Left ventricle myocardium inferior (tissue), 1 donor: ENCODE measurements at regions not wholly inside any gene's neighbourhood (a gene's known extent, or its start where the extent isn't known, plus 50 kb on each side); places are given as distances from the start of the nearest gene placed in this dataset.
"Not testable (repeated sequence)": the region's sequence is repeated elsewhere in the genome, so short reads cannot be mapped to it uniquely, and the experiment has no call there.

Source experiments
- DNase-seq: peaks from one replicate; pipeline ENCODE4 v3.0.0-alpha.2; 2020
- H3K27ac ChIP-seq: fragments of 200-600 bp; replicated peaks from 2 replicates; pipeline ENCODE4 v1.8.0; 2021
- H3K27me3 ChIP-seq: fragments of 200-600 bp; 2 replicates; pipeline ENCODE4 v1.8.0; 2021; ENCODE audit warnings: low read depth
- H3K36me3 ChIP-seq: fragments of 200-600 bp; 2 replicates; pipeline ENCODE4 v1.8.0; 2021
- H3K4me1 ChIP-seq: fragments of 200-600 bp; 2 replicates; pipeline ENCODE4 v1.8.0; 2021
- H3K4me3 ChIP-seq: fragments of 200-600 bp; 2 replicates; pipeline ENCODE4 v1.8.0; 2021; ENCODE audit warnings: mild to moderate bottlenecking, moderate library complexity
- H3K9me3 ChIP-seq: fragments of 200-600 bp; replicated peaks from 2 replicates; pipeline ENCODE4 v1.8.0; 2021
- intact Hi-C: fragments of 100-400 bp; cut with micrococcal nuclease; formaldehyde crosslinking; loops from one replicate; pipeline ENCODE4 v1.11.0; 2022
- TF ChIP-seq, protein P1 (sequence below): fragments of 200-600 bp; IDR thresholded peaks from 2 replicates; pipeline ENCODE4 v1.8.0; 2021; ENCODE audit warnings: antibody characterized with exemption, mild to moderate bottlenecking, borderline replicate concordance
- donor health status: DM: no; HTN: yes; CAD: no; lungs with severe emphysema.

DNA sequence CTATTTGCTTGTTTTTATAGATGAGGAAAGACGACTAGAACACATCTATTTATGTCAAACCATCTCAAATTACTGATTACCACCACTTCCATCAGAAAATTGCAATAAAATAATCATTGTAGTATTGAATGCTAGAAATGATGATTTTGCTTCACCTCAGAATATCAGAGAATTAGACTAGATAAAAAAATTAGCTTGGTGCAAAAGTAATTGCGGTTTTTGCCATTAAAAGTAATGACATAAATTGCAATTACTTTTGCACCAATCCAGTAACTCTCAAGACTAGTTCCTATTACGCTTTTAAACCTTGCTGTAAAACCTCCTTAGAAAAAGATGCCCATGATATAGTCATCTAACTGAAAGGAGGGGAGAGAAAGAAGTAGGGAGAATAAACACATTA, 556.7 kb upstream of the GRIN3A start:
- no peaks in the 10 kb centered on the region for H3K4me1 ChIP-seq
- intact Hi-C loops = no loop called here
- H3K27me3 ChIP-seq = no peaks in the 10 kb centered on the region
- no peaks in the 10 kb centered on the region for H3K9me3 ChIP-seq
- H3K36me3 ChIP-seq = no peaks in the 10 kb centered on the region
- no peak overlapping the region for H3K4me3 ChIP-seq
- no peak overlapping the region for H3K27ac ChIP-seq
- TF ChIP-seq, protein P1, sequence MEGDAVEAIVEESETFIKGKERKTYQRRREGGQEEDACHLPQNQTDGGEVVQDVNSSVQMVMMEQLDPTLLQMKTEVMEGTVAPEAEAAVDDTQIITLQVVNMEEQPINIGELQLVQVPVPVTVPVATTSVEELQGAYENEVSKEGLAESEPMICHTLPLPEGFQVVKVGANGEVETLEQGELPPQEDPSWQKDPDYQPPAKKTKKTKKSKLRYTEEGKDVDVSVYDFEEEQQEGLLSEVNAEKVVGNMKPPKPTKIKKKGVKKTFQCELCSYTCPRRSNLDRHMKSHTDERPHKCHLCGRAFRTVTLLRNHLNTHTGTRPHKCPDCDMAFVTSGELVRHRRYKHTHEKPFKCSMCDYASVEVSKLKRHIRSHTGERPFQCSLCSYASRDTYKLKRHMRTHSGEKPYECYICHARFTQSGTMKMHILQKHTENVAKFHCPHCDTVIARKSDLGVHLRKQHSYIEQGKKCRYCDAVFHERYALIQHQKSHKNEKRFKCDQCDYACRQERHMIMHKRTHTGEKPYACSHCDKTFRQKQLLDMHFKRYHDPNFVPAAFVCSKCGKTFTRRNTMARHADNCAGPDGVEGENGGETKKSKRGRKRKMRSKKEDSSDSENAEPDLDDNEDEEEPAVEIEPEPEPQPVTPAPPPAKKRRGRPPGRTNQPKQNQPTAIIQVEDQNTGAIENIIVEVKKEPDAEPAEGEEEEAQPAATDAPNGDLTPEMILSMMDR = no peak
- DNase-seq = no peak

GRCh38 chr9:102273952-102274351, 535.5 kb upstream of the GRIN3A start:
- Histone ChIP-seq H3K4me1 (no peaks in the 10 kb centered on the region), H3K27ac (no peak overlapping the region), H3K9me3 (peaks cover 8% of the 10 kb centered on the region), H3K4me3 (no peak overlapping the region), H3K27me3 (no peaks in the 10 kb centered on the region), H3K36me3 (no peaks in the 10 kb centered on the region)
- TF ChIP-seq, protein P1 = no peak
- no peak for DNase-seq
- intact Hi-C loops = no loop called here

DNA sequence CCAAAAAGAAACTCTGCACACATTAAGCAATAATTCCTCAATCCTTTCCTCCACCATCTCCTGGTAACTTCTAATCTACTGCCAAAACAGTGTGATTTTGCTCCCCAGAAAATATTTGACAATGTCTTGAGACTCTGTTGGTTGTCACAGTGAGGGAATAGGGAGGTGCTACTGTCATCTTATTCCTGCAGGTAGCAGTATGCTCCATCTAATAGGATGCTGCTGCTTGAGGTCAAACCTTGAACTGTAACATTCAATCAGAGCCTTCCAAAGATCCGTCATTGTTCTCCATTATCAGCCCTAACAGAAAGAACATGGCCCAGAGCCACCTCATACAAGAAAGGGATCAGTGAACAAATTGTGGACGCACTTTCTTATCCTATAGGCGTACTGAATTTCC, 514.7 kb upstream of the GRIN3A start:
- H3K9me3 ChIP-seq = peaks cover 9% of the 10 kb centered on the region
- no peak overlapping the region for H3K27ac ChIP-seq
- H3K27me3 ChIP-seq = no peaks in the 10 kb centered on the region
- no peak overlapping the region for H3K4me3 ChIP-seq
- intact Hi-C loops = no loop called here
- H3K36me3 ChIP-seq = no peaks in the 10 kb centered on the region
- TF ChIP-seq, protein P1 = no peak
- DNase-seq = no peak
- no peaks in the 10 kb centered on the region for H3K4me1 ChIP-seq

GRCh38 chr9:102244916-102245315, 506.5 kb upstream of the GRIN3A start:
- no peak overlapping the region for H3K27ac ChIP-seq
- no peaks in the 10 kb centered on the region for H3K9me3 ChIP-seq
- no peak for DNase-seq
- H3K4me3 ChIP-seq = no peak overlapping the region
- no peaks in the 10 kb centered on the region for H3K27me3 ChIP-seq
- H3K36me3 ChIP-seq = no peaks in the 10 kb centered on the region
- no peaks in the 10 kb centered on the region for H3K4me1 ChIP-seq
- intact Hi-C loops = no loop called here
- TF ChIP-seq, protein P1 = no peak

DNA sequence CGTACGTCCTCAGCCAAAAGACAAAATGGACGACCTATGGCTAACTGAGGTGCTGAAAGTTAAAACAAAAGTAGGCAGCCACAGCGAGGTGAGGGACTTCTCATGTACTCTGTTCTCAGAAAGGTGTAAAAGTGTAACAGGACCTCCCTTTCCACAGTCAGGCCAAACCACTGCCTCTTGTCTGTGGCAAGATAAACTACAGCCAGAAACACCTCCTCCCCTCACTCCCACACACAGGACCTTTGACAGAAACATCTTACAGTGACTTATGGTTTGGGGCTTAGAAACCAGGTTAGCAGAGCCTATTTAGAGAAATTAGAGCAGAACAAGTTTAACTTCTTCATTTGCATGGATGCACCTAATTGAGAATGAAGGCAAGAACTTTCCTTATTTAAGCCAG, 499.1 kb upstream of the GRIN3A start:
- Histone ChIP-seq H3K36me3 (no peaks in the 10 kb centered on the region), H3K4me1 (no peaks in the 10 kb centered on the region), H3K27ac (no peak overlapping the region), H3K4me3 (no peak overlapping the region), H3K9me3 (no peaks in the 10 kb centered on the region), H3K27me3 (no peaks in the 10 kb centered on the region)
- no peak for DNase-seq
- TF ChIP-seq, protein P1 = no peak
- intact Hi-C loops = no loop called here

DNA sequence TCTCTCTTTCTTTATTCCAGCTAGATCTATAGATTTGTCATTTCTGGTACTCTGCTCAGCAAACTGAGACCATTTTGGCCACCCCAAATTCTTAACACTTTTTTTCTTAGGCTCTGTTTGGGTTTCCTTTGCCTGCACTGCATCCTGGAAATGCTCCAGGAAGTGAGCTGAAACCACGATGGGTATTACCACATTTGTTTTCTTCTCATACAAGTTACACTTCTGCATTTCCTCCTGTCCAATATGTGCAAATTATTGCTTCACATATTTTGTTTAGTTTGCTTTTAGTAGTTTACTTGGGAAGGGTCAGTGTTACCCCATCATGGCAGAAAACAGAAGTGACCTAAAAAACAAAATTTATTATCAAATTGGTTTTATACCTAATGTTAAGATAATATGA, 498.6 kb upstream of the GRIN3A start:
- intact Hi-C loops = no loop called here
- Histone ChIP-seq H3K4me1 (no peaks in the 10 kb centered on the region), H3K9me3 (no peaks in the 10 kb centered on the region), H3K27ac (no peak overlapping the region), H3K36me3 (no peaks in the 10 kb centered on the region), H3K27me3 (no peaks in the 10 kb centered on the region), H3K4me3 (no peak overlapping the region)
- DNase-seq = no peak
- TF ChIP-seq, protein P1 = no peak

DNA sequence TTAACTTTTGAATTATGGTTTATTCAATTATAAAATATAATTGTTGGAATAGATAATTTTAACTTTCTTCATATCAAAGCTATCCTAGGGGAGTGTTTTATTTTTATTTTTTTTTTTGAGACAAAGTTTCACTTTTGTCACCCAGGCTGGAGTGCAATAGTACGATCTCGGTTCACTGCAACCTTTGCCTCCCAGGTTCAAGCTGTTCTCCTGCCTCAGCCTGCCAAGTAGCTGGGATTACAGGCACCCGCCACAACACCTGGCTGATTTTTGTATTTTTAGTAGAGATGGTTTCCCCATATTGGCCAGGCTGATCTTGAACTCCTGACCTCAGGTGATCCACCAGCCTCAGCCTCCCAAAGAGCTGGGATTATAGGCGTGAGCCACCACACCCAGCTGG, 489.0 kb upstream of the GRIN3A start:
- H3K4me1 ChIP-seq, H3K27ac ChIP-seq, intact Hi-C loops, H3K4me3 ChIP-seq, DNase-seq, H3K27me3 ChIP-seq, H3K36me3 ChIP-seq, H3K9me3 ChIP-seq: not testable (repeated sequence)
